HCT116 (cell line): ENCODE measurements at regions not wholly inside any gene's neighbourhood (a gene's known extent, or its start where the extent isn't known, plus 50 kb on each side); places are given as distances from the start of the nearest gene placed in this dataset.
"Not testable (repeated sequence)": the region's sequence is repeated elsewhere in the genome, so short reads cannot be mapped to it uniquely, and the experiment has no call there.

Source experiments
- ATAC-seq: fragments of 200-7000 bp; cut with Tn5 transposase; 2 replicates; pipeline ENCODE4 v1.9.1; 2020; ENCODE audit warnings: mild to moderate bottlenecking, moderate library complexity
- BruUV-seq: library from RNA; stranded (reverse); fragments of 400-500 nt; replicated peaks from 2 replicates; lab custom pipeline; 2021; lab: Mats Ljungman, UMichigan
- CTCF ChIA-PET: fragments of 300-600 bp; sonication (Branson Sonifier 250); formaldehyde crosslinking; loops from one replicate; lab custom pipeline; 2021; ENCODE audit warnings: antibody characterized with exemption; lab: Charles Lee
- POLR2A ChIA-PET: fragments of 300-600, 350-600 bp; sonication (Branson Sonifier 250); formaldehyde crosslinking; loops from one replicate; lab custom pipeline; 2021; ENCODE audit warnings: antibody characterized with exemption; lab: Charles Lee
- RAD21 ChIA-PET, 2 experiments: fragments of 300-600 bp; sonication (Branson Sonifier 250); formaldehyde crosslinking; loops; one replicate each; lab custom pipeline; 2023; ENCODE audit warnings: low total read pairs in 2 of 2; ENCODE audit not compliant: uncharacterized antibody in 2 of 2, unreplicated experiment in 2 of 2, low non-redundant PET in 1 of 2; lab: Charles Lee
- DNase-seq: peaks from one replicate; pipeline ENCODE4 v3.0.0-alpha.2; 2010; ENCODE audit warnings: low read depth, low spot score
- H2AFZ ChIP-seq: fragments of 200-600 bp; shearing (Covaris generic), sonication (generic); 2 replicates; pipeline ENCODE4 v1.6.1; 2017; ENCODE audit warnings: low read depth, mixed run types, mixed read lengths, antibody characterized with exemption, low read length; ENCODE audit not compliant: poor library complexity, severe bottlenecking
- H3K27ac ChIP-seq: 2 replicates; pipeline ENCODE4 v1.5.1; 2012; ENCODE audit warnings: low read depth, low read length
- H3K27me3 ChIP-seq: fragments of 200-600 bp; sonication (generic); 2 replicates; pipeline ENCODE4 v1.6.1; 2016; ENCODE audit warnings: mixed run types, low read length, mixed read lengths; ENCODE audit not compliant: insufficient read depth
- H3K36me3 ChIP-seq, 2 experiments: fragments of 200-500 bp in 1 of 2; fragments of 200-600 bp in 1 of 2; sonication (Bioruptor generic) in 1 of 2; sonication (generic) in 1 of 2; 2 replicates each; pipeline versions ENCODE4 v1.5.1 to v1.6.1; 2014 to 2016; ENCODE audit warnings: low read length in 2 of 2, inconsistent platforms in 1 of 2, mixed read lengths in 1 of 2, mixed run types in 1 of 2; ENCODE audit not compliant: insufficient read depth in 2 of 2, control insufficient read depth in 1 of 2
- H3K4me1 ChIP-seq, 2 experiments: fragments of 200-600 bp in 1 of 2; sonication (generic) in 1 of 2; 2 replicates each; pipeline versions ENCODE4 v1.5.1 to v1.6.1; 2012 to 2017; ENCODE audit warnings: low read length in 2 of 2, inconsistent platforms in 1 of 2, mild to moderate bottlenecking in 1 of 2, mixed read lengths in 1 of 2, mixed run types in 1 of 2, moderate library complexity in 1 of 2; ENCODE audit not compliant: insufficient read depth in 2 of 2, control insufficient read depth in 1 of 2
- H3K4me2 ChIP-seq: fragments of 200-600 bp; sonication (generic); 2 replicates; pipeline ENCODE4 v1.6.1; 2017; ENCODE audit warnings: mixed run types, low read length, mixed read lengths
- H3K4me3 ChIP-seq, 2 experiments: fragments of 200-600 bp in 1 of 2; sonication (generic) in 1 of 2; replicated peaks in 1 of 2; 2 replicates each; pipeline ENCODE4 v1.5.1; 2011 to 2016; ENCODE audit warnings: low read length in 2 of 2, control low read depth in 1 of 2, low read depth in 1 of 2, mild to moderate bottlenecking in 1 of 2, mixed read lengths in 1 of 2, mixed run types in 1 of 2
- H3K79me2 ChIP-seq: fragments of 200-600 bp; sonication (generic); 2 replicates; pipeline ENCODE4 v1.6.1; 2017; ENCODE audit warnings: mild to moderate bottlenecking, mixed run types, low read length, moderate library complexity, mixed read lengths; ENCODE audit not compliant: insufficient read depth
- H3K9ac ChIP-seq: fragments of 200-600 bp; sonication (generic); 2 replicates; pipeline ENCODE4 v1.6.1; 2016; ENCODE audit warnings: low read length, mixed read lengths
- H3K9me2 ChIP-seq: fragments of 200-600 bp; sonication (generic), shearing (Covaris generic); 2 replicates; pipeline ENCODE4 v1.6.1; 2017; ENCODE audit warnings: mixed run types, mild to moderate bottlenecking, moderate library complexity; ENCODE audit not compliant: insufficient read depth
- H3K9me3 ChIP-seq, 2 experiments: fragments of 200-500 bp in 1 of 2; fragments of 200-600 bp in 1 of 2; sonication (Bioruptor generic) in 1 of 2; sonication (generic) in 1 of 2; 2 replicates each; pipeline ENCODE4 v1.6.1; 2014 to 2017; ENCODE audit warnings: low read length in 2 of 2, mixed read lengths in 2 of 2, inconsistent platforms in 1 of 2, low read depth in 1 of 2, mild to moderate bottlenecking in 1 of 2, mixed run types in 1 of 2, moderate library complexity in 1 of 2; ENCODE audit not compliant: control insufficient read depth in 1 of 2, insufficient read depth in 1 of 2
- H4K20me1 ChIP-seq: fragments of 200-600 bp; sonication (generic), shearing (Covaris generic); 2 replicates; pipeline ENCODE4 v1.6.1; 2017; ENCODE audit warnings: mixed run types, mild to moderate bottlenecking, moderate library complexity; ENCODE audit not compliant: insufficient read depth
- CBX3 ChIP-seq: IDR thresholded peaks from 2 replicates; pipeline ENCODE4 v1.6.1; 2012; ENCODE audit warnings: low read depth
- CEBPB ChIP-seq: IDR thresholded peaks from 2 replicates; pipeline ENCODE4 v1.6.1; 2012; ENCODE audit warnings: low read depth
- ELF1 ChIP-seq: IDR thresholded peaks from 2 replicates; pipeline ENCODE4 v1.6.1; 2012; ENCODE audit warnings: low read depth, borderline replicate concordance
- EZH2 ChIP-seq: fragments of 200-600 bp; sonication (generic); IDR thresholded peaks from 2 replicates; pipeline ENCODE4 v1.6.1; 2017; ENCODE audit warnings: antibody characterized with exemption, mixed run types
- FOSL1 ChIP-seq: IDR thresholded peaks from 2 replicates; pipeline ENCODE4 v1.6.1; 2012; ENCODE audit warnings: low read depth
- JUND ChIP-seq: IDR thresholded peaks from 2 replicates; pipeline ENCODE4 v1.6.1; 2012
- MAX ChIP-seq: IDR thresholded peaks from 2 replicates; pipeline ENCODE4 v1.6.1; 2012
- POLR2A ChIP-seq: IDR thresholded peaks from 2 replicates; pipeline ENCODE4 v1.7.0; 2011; ENCODE audit warnings: borderline replicate concordance; ENCODE audit not compliant: insufficient read depth, insufficient read length; ENCODE audit errors: extremely low read depth
- POLR2AphosphoS5 ChIP-seq: IDR thresholded peaks from 2 replicates; pipeline ENCODE4 v1.6.1; 2011; ENCODE audit warnings: mild to moderate bottlenecking, low read depth, low read length, moderate library complexity
- RAD21 ChIP-seq: IDR thresholded peaks from 2 replicates; pipeline ENCODE4 v1.6.1; 2012; ENCODE audit warnings: low read depth, mild to moderate bottlenecking
- SIN3A ChIP-seq: IDR thresholded peaks from 2 replicates; pipeline ENCODE4 v1.6.1; 2012; ENCODE audit warnings: low read depth
- SP1 ChIP-seq: IDR thresholded peaks from 2 replicates; pipeline ENCODE4 v1.6.1; 2012; ENCODE audit warnings: low read depth
- SRF ChIP-seq: IDR thresholded peaks from 2 replicates; pipeline ENCODE4 v1.6.1; 2012; ENCODE audit warnings: low read depth
- YY1 ChIP-seq: IDR thresholded peaks from 2 replicates; pipeline ENCODE4 v1.6.1; 2011; ENCODE audit warnings: low read length, low read depth, moderate library complexity, mild to moderate bottlenecking; ENCODE audit not compliant: insufficient replicate concordance; ENCODE audit errors: extremely low read depth
- ZBTB33 ChIP-seq: IDR thresholded peaks from 2 replicates; pipeline ENCODE4 v1.6.1; 2011; ENCODE audit warnings: mild to moderate bottlenecking, low read length, moderate library complexity; ENCODE audit not compliant: insufficient replicate concordance; ENCODE audit errors: extremely low read depth
- ZFX ChIP-seq: fragments of 450-650 bp; IDR thresholded peaks from 2 replicates; pipeline ENCODE4 v1.6.1; 2017
- ZNF274 ChIP-seq: fragments of 200-500 bp; sonication (Bioruptor generic); IDR thresholded peaks from 2 replicates; pipeline ENCODE4 v1.6.1; 2014; ENCODE audit warnings: mild to moderate bottlenecking, low read depth, low read length, inconsistent platforms
- intact Hi-C: fragments of 100-400 bp; cut with micrococcal nuclease; formaldehyde crosslinking; loops from 2 replicates; pipeline ENCODE4 v1.10.0; 2022
- TF ChIP-seq, protein P1 (sequence below): IDR thresholded peaks from 2 replicates; pipeline ENCODE4 v1.6.1; 2012; ENCODE audit warnings: low read depth

DNA sequence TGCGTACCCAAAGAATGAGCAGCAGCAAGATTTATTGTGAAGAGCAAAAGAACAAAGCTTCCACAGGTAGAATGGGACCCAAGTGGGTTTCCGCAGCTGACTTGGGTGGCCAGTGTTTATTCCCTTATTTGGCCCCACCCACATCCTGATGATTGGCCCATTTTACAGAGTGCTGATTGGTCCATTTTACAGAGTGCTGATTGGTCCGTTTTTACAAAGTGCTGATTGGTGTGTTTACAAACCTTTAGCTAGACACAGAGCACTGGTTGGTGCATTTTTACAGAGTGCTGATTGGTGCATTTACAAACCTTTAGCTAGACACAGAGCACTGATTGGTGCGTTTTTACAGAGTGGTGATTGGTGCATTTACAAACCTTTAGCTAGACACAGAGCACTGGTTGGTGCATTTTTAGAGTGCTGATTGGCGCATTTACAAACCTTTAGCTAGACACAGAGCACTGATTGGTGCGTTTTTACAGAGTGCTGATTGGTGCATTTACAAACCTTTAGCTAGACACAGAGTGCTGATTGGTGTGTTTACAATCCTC, 94.8 kb downstream of the SAMD9 start:
- H3K4me1 ChIP-seq, H3K4me3 ChIP-seq, H4K20me1 ChIP-seq, H3K27me3 ChIP-seq, H3K9me2 ChIP-seq, intact Hi-C loops, ATAC-seq, H3K4me2 ChIP-seq, H3K9ac ChIP-seq, H3K27ac ChIP-seq, H3K9me3 ChIP-seq, DNase-seq, H3K79me2 ChIP-seq, H2AFZ ChIP-seq, CTCF ChIA-PET, H3K36me3 ChIP-seq, BruUV-seq, POLR2A ChIA-PET, RAD21 ChIA-PET: not testable (repeated sequence)

- ChIA-PET POLR2A (no interaction called here), RAD21 (no interaction called here), CTCF (no interaction called here)
- no peaks in the 10 kb centered on the region for H3K9me2 ChIP-seq
- no peak overlapping the region for H3K4me2 ChIP-seq
- H2AFZ ChIP-seq, result no peak overlapping the region
- ATAC-seq (no peak), DNase-seq (no peak)
- no TSS peak for BruUV-seq
- no peak overlapping the region for H3K4me3 ChIP-seq
- H3K9me3 ChIP-seq, result no peaks in the 10 kb centered on the region
- H3K27ac ChIP-seq, result no peak overlapping the region
- H3K79me2 ChIP-seq, result no peaks in the 10 kb centered on the region
- intact Hi-C loops, result no loop called here
- no peak overlapping the region for H3K9ac ChIP-seq
- H3K27me3 ChIP-seq, result no peaks in the 10 kb centered on the region
- H4K20me1 ChIP-seq, result no peaks in the 10 kb centered on the region
- TF ChIP-seq FOSL1 (no peak), POLR2AphosphoS5 (no peak), RAD21 (no peak), SIN3A (no peak), ZBTB33 (no peak), SP1 (no peak), CEBPB (no peak), SRF (no peak), YY1 (no peak), CBX3 (no peak), JUND (no peak), ZNF274 (no peak), EZH2 (no peak), MAX (no peak), ELF1 (no peak), ZFX (no peak), POLR2A (no peak)
- TF ChIP-seq, protein P1, sequence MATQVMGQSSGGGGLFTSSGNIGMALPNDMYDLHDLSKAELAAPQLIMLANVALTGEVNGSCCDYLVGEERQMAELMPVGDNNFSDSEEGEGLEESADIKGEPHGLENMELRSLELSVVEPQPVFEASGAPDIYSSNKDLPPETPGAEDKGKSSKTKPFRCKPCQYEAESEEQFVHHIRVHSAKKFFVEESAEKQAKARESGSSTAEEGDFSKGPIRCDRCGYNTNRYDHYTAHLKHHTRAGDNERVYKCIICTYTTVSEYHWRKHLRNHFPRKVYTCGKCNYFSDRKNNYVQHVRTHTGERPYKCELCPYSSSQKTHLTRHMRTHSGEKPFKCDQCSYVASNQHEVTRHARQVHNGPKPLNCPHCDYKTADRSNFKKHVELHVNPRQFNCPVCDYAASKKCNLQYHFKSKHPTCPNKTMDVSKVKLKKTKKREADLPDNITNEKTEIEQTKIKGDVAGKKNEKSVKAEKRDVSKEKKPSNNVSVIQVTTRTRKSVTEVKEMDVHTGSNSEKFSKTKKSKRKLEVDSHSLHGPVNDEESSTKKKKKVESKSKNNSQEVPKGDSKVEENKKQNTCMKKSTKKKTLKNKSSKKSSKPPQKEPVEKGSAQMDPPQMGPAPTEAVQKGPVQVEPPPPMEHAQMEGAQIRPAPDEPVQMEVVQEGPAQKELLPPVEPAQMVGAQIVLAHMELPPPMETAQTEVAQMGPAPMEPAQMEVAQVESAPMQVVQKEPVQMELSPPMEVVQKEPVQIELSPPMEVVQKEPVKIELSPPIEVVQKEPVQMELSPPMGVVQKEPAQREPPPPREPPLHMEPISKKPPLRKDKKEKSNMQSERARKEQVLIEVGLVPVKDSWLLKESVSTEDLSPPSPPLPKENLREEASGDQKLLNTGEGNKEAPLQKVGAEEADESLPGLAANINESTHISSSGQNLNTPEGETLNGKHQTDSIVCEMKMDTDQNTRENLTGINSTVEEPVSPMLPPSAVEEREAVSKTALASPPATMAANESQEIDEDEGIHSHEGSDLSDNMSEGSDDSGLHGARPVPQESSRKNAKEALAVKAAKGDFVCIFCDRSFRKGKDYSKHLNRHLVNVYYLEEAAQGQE, result no peak
- no peaks in the 10 kb centered on the region for H3K4me1 ChIP-seq
- H3K36me3 ChIP-seq, result no peaks in the 10 kb centered on the region
Observed at GRCh38 chr7:93021748-93022147, 96.0 kb downstream of the SAMD9 start.
